ENCODE measurements at regions not wholly inside any gene's neighbourhood (a gene's known extent, or its start where the extent isn't known, plus 50 kb on each side); places are given as distances from the start of the nearest gene placed in this dataset.

DNA sequence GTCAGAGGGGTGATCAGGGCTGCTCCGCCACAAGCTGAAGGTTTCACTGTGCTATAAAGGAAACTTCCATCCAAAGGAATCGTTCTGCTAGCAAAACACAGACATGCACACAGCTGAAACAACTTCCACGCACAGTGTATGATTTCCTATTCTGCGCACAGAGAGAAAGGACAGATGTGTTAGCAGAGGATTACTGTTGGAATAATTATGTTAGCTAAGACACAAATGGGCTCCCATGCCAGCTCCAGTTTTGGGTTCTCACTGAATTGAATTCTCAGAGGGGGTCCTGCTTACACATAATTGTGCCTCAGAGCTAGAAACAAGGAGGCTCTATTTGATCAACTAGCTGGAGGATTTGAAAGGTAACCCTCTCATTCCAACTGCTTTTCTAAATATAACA, 352.4 kb downstream of the IRX2 start:
- no peaks in the 10 kb centered on the region for H3K4me1 ChIP-seq
- no peaks in the 10 kb centered on the region for H3K36me3 ChIP-seq
- no peaks in the 10 kb centered on the region for H3K9me3 ChIP-seq
- ATAC-seq (no peak), DNase-seq (no peak), FAIRE-seq (no peak)
- WGBS, 2 donors = 49 to 63% methylated on average over 4 of the region's 4 CpGs
- no peak overlapping the region for H3K4me3 ChIP-seq
- no peaks in the 10 kb centered on the region for H3K27me3 ChIP-seq
- intact Hi-C loops (cut with DNase I) = no loop called here
- TF ChIP-seq, protein P1, sequence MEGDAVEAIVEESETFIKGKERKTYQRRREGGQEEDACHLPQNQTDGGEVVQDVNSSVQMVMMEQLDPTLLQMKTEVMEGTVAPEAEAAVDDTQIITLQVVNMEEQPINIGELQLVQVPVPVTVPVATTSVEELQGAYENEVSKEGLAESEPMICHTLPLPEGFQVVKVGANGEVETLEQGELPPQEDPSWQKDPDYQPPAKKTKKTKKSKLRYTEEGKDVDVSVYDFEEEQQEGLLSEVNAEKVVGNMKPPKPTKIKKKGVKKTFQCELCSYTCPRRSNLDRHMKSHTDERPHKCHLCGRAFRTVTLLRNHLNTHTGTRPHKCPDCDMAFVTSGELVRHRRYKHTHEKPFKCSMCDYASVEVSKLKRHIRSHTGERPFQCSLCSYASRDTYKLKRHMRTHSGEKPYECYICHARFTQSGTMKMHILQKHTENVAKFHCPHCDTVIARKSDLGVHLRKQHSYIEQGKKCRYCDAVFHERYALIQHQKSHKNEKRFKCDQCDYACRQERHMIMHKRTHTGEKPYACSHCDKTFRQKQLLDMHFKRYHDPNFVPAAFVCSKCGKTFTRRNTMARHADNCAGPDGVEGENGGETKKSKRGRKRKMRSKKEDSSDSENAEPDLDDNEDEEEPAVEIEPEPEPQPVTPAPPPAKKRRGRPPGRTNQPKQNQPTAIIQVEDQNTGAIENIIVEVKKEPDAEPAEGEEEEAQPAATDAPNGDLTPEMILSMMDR (IDR thresholded peaks at IDR 0.05) = no peak
- H3K27ac ChIP-seq = no peak overlapping the region

DNA sequence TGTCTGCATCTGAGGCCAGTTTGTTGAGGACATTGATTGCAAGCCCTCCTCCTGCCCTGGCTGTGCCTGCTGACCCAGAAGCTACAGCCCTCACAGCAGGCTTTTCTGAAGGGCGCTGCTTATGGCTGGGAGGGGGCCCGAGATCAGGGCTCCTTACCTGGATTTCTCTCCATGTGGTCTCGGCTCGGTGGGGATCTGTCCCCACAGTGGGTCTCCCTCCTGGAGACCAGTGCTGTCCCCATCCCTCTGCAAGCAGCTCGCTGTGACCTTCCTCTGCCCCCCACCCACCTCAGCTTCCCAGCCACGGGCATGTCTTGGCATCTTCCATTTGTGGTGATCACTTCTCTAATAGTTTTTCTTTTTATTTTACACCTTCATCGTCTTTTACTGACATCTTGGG, 357.9 kb downstream of the IRX2 start:
- H3K9me3 ChIP-seq = no peaks in the 10 kb centered on the region
- TF ChIP-seq, protein P1 (IDR thresholded peaks at IDR 0.05) = no peak
- intact Hi-C loops (cut with DNase I) = no loop called here
- no peaks in the 10 kb centered on the region for H3K36me3 ChIP-seq
- ATAC-seq = no peak
- no peaks in the 10 kb centered on the region for H3K27me3 ChIP-seq
- no peak for FAIRE-seq
- DNase-seq = no peak
- H3K4me1 ChIP-seq = no peaks in the 10 kb centered on the region
- no peak overlapping the region for H3K4me3 ChIP-seq
- H3K27ac ChIP-seq = no peak overlapping the region
- 52 to 63% methylated on average over 7 of the region's 7 CpGs for WGBS, 2 donors

DNA sequence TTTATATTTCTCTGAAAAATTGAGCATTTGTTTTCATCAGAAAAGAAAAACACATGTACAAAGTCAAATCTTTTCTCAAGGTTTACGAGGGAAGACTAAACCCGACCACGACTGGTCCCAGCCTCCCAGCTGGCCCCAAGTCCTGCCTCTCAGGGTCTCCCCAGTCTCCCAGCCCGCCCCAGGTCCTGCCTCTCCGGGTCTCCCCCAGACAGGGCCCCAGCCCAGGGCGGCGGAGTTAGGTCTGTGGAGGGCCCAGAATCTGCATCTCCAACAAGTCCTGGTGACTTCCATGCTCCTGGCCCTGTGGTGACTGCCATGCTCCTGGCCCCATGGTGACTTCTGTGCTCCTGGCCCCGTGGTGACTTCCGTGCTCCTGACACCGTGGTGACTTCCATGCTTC, 359.9 kb downstream of the IRX2 start:
- Histone ChIP-seq H3K9me3 (no peaks in the 10 kb centered on the region), H3K4me3 (no peak overlapping the region), H3K27me3 (peaks cover 0 to 5% (median 0%) of the 10 kb centered on the region in 4 donors), H3K4me1 (no peaks in the 10 kb centered on the region), H3K27ac (no peak overlapping the region), H3K36me3 (no peaks in the 10 kb centered on the region)
- ATAC-seq (no peak), FAIRE-seq (no peak), DNase-seq (peak in 1 of 6 donors; percentile 37)
- TF ChIP-seq, protein P1 (IDR thresholded peaks at IDR 0.05) = no peak
- intact Hi-C loops (cut with DNase I) = no loop called here
- WGBS, 2 donors = 63 to 67% methylated on average over 8 to 10 of the region's 10 CpGs

DNA sequence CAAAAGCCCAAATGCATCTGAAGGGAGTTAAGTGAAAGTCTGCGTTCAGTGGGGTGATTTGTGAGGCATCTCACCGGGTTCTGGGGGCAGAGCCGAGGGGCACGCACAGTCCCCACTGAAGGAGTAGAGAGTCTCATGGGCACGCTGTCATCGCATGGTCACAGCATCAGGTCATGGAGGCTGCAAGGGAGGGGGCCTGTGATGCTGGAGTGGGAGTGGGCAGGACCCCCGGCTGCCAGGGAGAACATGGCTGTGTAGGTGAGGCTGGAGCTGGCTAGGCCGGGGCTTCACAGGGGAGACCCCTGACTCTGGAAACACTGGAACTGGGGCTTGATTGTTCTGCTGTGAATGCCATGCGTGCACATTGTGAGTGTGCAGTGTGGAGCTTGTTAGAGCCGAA, 360.5 kb downstream of the IRX2 start:
- Histone ChIP-seq H3K4me3 (no peak overlapping the region), H3K9me3 (no peaks in the 10 kb centered on the region), H3K4me1 (no peaks in the 10 kb centered on the region), H3K36me3 (no peaks in the 10 kb centered on the region), H3K27ac (no peak overlapping the region), H3K27me3 (peaks cover 0 to 5% (median 0%) of the 10 kb centered on the region in 4 donors)
- FAIRE-seq (no peak), ATAC-seq (no peak), DNase-seq (peak in 1 of 6 donors; percentile 49)
- TF ChIP-seq, protein P1 (IDR thresholded peaks at IDR 0.05) = no peak
- 73 to 78% methylated on average over 10 of the region's 10 CpGs for WGBS, 2 donors
- intact Hi-C loops (cut with DNase I) = no loop called here

DNA sequence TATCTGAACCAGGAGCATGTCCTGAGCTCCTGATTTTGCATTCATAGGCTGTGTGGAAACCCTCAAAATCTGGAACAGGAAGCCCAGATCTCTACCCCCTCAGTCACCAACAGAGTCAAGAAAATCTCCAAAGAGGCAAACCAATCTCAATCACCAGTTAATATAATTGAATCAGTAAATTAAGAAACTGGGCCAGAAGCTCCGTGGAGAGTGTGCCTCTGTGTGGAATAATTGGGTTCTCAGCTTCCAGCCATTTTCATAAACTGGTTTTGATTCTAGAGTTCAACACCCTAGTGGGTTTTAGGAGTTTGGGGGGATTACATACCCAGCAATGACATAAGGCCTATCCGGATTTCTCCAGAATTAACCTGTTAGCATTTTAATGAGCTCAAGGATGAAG, 362.9 kb downstream of the IRX2 start:
- intact Hi-C loops (cut with DNase I) = no loop called here
- Histone ChIP-seq H3K27me3 (peaks cover 0 to 5% (median 0%) of the 10 kb centered on the region in 4 donors), H3K9me3 (no peaks in the 10 kb centered on the region), H3K36me3 (no peaks in the 10 kb centered on the region), H3K4me3 (no peak overlapping the region), H3K4me1 (no peaks in the 10 kb centered on the region), H3K27ac (no peak overlapping the region)
- no peak for ATAC-seq
- 63 to 71% methylated on average over 2 of the region's 2 CpGs for WGBS, 2 donors
- TF ChIP-seq, protein P1 (IDR thresholded peaks at IDR 0.05) = no peak
- no peak for DNase-seq
- no peak for FAIRE-seq
